OCI-LY3 (cell line): ENCODE measurements at regions not wholly inside any gene's neighbourhood (a gene's known extent, or its start where the extent isn't known, plus 50 kb on each side); places are given as distances from the start of the nearest gene placed in this dataset.
"Not testable (repeated sequence)": the region's sequence is repeated elsewhere in the genome, so short reads cannot be mapped to it uniquely, and the experiment has no call there.

ENCODE experiments used
- EZH2phosphoT487 ChIP-seq: fragments of 200-600 bp; shearing (Covaris generic); IDR thresholded peaks from 2 replicates; pipeline ENCODE4 v1.6.1; 2018; ENCODE audit warnings: antibody characterized with exemption, mixed run types, low read depth
- TF ChIP-seq, protein P1 (sequence below): fragments of 200-600, 300-600 bp; sonication (generic); IDR thresholded peaks from 2 replicates; pipeline ENCODE4 v1.5.1; 2014; ENCODE audit warnings: antibody characterized with exemption, low read length, low read depth

- TF ChIP-seq EZH2phosphoT487 = not testable (repeated sequence)
- TF ChIP-seq, protein P1, sequence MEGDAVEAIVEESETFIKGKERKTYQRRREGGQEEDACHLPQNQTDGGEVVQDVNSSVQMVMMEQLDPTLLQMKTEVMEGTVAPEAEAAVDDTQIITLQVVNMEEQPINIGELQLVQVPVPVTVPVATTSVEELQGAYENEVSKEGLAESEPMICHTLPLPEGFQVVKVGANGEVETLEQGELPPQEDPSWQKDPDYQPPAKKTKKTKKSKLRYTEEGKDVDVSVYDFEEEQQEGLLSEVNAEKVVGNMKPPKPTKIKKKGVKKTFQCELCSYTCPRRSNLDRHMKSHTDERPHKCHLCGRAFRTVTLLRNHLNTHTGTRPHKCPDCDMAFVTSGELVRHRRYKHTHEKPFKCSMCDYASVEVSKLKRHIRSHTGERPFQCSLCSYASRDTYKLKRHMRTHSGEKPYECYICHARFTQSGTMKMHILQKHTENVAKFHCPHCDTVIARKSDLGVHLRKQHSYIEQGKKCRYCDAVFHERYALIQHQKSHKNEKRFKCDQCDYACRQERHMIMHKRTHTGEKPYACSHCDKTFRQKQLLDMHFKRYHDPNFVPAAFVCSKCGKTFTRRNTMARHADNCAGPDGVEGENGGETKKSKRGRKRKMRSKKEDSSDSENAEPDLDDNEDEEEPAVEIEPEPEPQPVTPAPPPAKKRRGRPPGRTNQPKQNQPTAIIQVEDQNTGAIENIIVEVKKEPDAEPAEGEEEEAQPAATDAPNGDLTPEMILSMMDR = not testable (repeated sequence)
Measured at GRCh38 chr1:185538309-185538898, 195.8 kb upstream of the HMCN1 start.
